SK-N-SH (cell line): ENCODE measurements at regions not wholly inside any gene's neighbourhood (a gene's known extent, or its start where the extent isn't known, plus 50 kb on each side); places are given as distances from the start of the nearest gene placed in this dataset.

Source experiments
- CTCF ChIA-PET: fragments of 300-600, 350-600 bp; formaldehyde crosslinking; extraction: SDS; loops from one replicate; lab custom pipeline; 2021; lab: Yijun Ruan, JAX
- POLR2A ChIA-PET: fragments of 350-600 bp; sonication (Branson Sonifier 250); formaldehyde crosslinking; extraction: SDS; loops from one replicate; lab custom pipeline; 2020; ENCODE audit warnings: antibody characterized with exemption, inconsistent platforms; lab: Yijun Ruan, JAX
- DNase-seq: peaks from one replicate; pipeline ENCODE4 v3.0.0; 2012
- H2AFZ ChIP-seq: fragments of 200-600 bp; sonication (generic); 2 replicates; pipeline ENCODE4 v1.8.1; 2016; ENCODE audit warnings: antibody characterized with exemption, mild to moderate bottlenecking, low read depth
- H3F3A ChIP-seq: fragments of 200-600 bp; sonication (generic); replicated peaks from 2 replicates; pipeline ENCODE3; 2016; ENCODE audit warnings: antibody characterized with exemption, mild to moderate bottlenecking; ENCODE audit not compliant: insufficient read depth
- H3K27ac ChIP-seq, 2 experiments: fragments of 200-500 bp in 1 of 2; fragments of 200-600 bp in 1 of 2; sonication (Bioruptor generic) in 1 of 2; sonication (generic), shearing (Covaris generic) in 1 of 2; 2 replicates each; pipeline versions ENCODE4 v1.5.1 to v1.6.1; 2014 to 2016; ENCODE audit warnings: low read depth in 2 of 2, inconsistent platforms in 1 of 2, low read length in 1 of 2, mild to moderate bottlenecking in 1 of 2, mixed read lengths in 1 of 2
- H3K27me3 ChIP-seq: fragments of 200-600 bp; sonication (generic), shearing (Covaris generic); 2 replicates; pipeline ENCODE4 v1.6.1; 2016; ENCODE audit warnings: mixed run types; ENCODE audit not compliant: insufficient read depth
- H3K36me3 ChIP-seq, 2 experiments: fragments of 200-500 bp in 1 of 2; fragments of 200-600 bp in 1 of 2; sonication (Bioruptor generic) in 1 of 2; sonication (generic) in 1 of 2; replicated peaks in 1 of 2; 2 replicates each; pipeline versions ENCODE3 to v1.5.1; 2014 to 2016; ENCODE audit warnings: low read length in 1 of 2, mild to moderate bottlenecking in 1 of 2; ENCODE audit not compliant: insufficient read depth in 2 of 2, control insufficient read depth in 1 of 2
- H3K4me1 ChIP-seq, 2 experiments: fragments of 200-500 bp in 1 of 2; fragments of 200-600 bp in 1 of 2; sonication (Bioruptor generic) in 1 of 2; sonication (generic), shearing (Covaris generic) in 1 of 2; 2 replicates each; pipeline versions ENCODE4 v1.5.1 to v1.6.1; 2014 to 2016; ENCODE audit warnings: low read depth in 1 of 2, low read length in 1 of 2, mixed run types in 1 of 2; ENCODE audit not compliant: insufficient read depth in 2 of 2, control insufficient read depth in 1 of 2
- H3K4me2 ChIP-seq: fragments of 200-600 bp; sonication (generic), shearing (Covaris generic); 2 replicates; pipeline ENCODE4 v1.6.1; 2017; ENCODE audit warnings: mixed run types
- H3K4me3 ChIP-seq, 2 experiments: fragments of 200-500 bp in 1 of 2; fragments of 200-600 bp in 1 of 2; sonication (Bioruptor generic) in 1 of 2; sonication (generic), shearing (Covaris generic) in 1 of 2; 2 replicates each; pipeline versions ENCODE4 v1.5.1 to v1.8.1; 2014 to 2016; ENCODE audit warnings: low read depth in 2 of 2, inconsistent platforms in 1 of 2, low read length in 1 of 2, mild to moderate bottlenecking in 1 of 2, mixed read lengths in 1 of 2, moderate library complexity in 1 of 2
- H3K79me2 ChIP-seq: fragments of 200-600 bp; sonication (generic); 2 replicates; pipeline ENCODE4 v1.8.1; 2017; ENCODE audit warnings: mild to moderate bottlenecking; ENCODE audit not compliant: insufficient read depth
- H3K9ac ChIP-seq: fragments of 200-600 bp; sonication (generic); 2 replicates; pipeline ENCODE4 v1.6.1; 2017; ENCODE audit warnings: mixed run types
- H3K9me2 ChIP-seq: fragments of 200-600 bp; sonication (generic); 2 replicates; pipeline ENCODE4 v1.6.1; 2017; ENCODE audit warnings: mixed run types
- H3K9me3 ChIP-seq: fragments of 200-600 bp; sonication (generic); 2 replicates; pipeline ENCODE4 v1.6.1; 2017; ENCODE audit warnings: mixed run types, mild to moderate bottlenecking, moderate library complexity
- H4K20me1 ChIP-seq: fragments of 200-600 bp; sonication (generic); 2 replicates; pipeline ENCODE4 v1.6.1; 2017; ENCODE audit warnings: mild to moderate bottlenecking, mixed run types; ENCODE audit not compliant: insufficient read depth
- EP300 ChIP-seq, 2 experiments: IDR thresholded peaks; 2 replicates each; pipeline versions ENCODE4 v1.4.0 to v1.6.1; 2012; ENCODE audit warnings: borderline replicate concordance in 1 of 2, low read depth in 1 of 2, low read length in 1 of 2
- FOXM1 ChIP-seq: IDR thresholded peaks from 2 replicates; pipeline ENCODE4 v1.4.0; 2012; ENCODE audit warnings: low read depth, mild to moderate bottlenecking
- JUND ChIP-seq: IDR thresholded peaks from 2 replicates; pipeline ENCODE4 v1.4.0; 2012
- NFIC ChIP-seq: IDR thresholded peaks from 2 replicates; pipeline ENCODE4 v1.4.0; 2012; ENCODE audit warnings: borderline replicate concordance
- NRF1 ChIP-seq: IDR thresholded peaks from 2 replicates; pipeline ENCODE4 v1.6.1; 2012; ENCODE audit warnings: low read depth, mild to moderate bottlenecking, low read length
- POLR2AphosphoS5 ChIP-seq: IDR thresholded peaks from 2 replicates; pipeline ENCODE4 v1.6.1; 2012; ENCODE audit warnings: low read depth, low read length
- RAD21 ChIP-seq: IDR thresholded peaks from 2 replicates; pipeline ENCODE4 v1.6.1; 2012; ENCODE audit warnings: mild to moderate bottlenecking, low read length
- REST ChIP-seq: IDR thresholded peaks from 2 replicates; pipeline ENCODE4 v1.6.1; 2012; ENCODE audit warnings: mild to moderate bottlenecking, low read depth, low read length, moderate library complexity
- RXRA ChIP-seq: IDR thresholded peaks from 2 replicates; pipeline ENCODE4 v1.4.0; 2012; ENCODE audit warnings: low read depth, mild to moderate bottlenecking, borderline replicate concordance
- TCF12 ChIP-seq: IDR thresholded peaks from 2 replicates; pipeline ENCODE4 v1.4.0; 2012
- YY1 ChIP-seq: IDR thresholded peaks from 2 replicates; pipeline ENCODE4 v1.4.0; 2012; ENCODE audit warnings: low read depth, mild to moderate bottlenecking
- ZBTB33 ChIP-seq: IDR thresholded peaks from 2 replicates; pipeline ENCODE4 v1.4.0; 2012; ENCODE audit warnings: low read depth, borderline replicate concordance
- WGBS: methylation state at CpG from one replicate; pipeline ENCODE4 v1.1.6; 2017; ENCODE audit warnings: low lambda C conversion rate; 5-methylcytosine and 5-hydroxymethylcytosine counted together
- TF ChIP-seq, protein P1 (sequence below): IDR thresholded peaks from 2 replicates; pipeline ENCODE4; 2012

GRCh38 chr1:5009376-5010065 is 355.1 kb downstream of the AJAP1 start:
- Histone ChIP-seq H3K4me2 (no peak overlapping the region), H2AFZ (no peak overlapping the region), H3K27ac (no peak overlapping the region)
- 8% methylated on average over 5 of the region's 7 CpGs for WGBS
- TF ChIP-seq RAD21, result no peak
- TF ChIP-seq JUND, result no peak
- TF ChIP-seq, protein P1, sequence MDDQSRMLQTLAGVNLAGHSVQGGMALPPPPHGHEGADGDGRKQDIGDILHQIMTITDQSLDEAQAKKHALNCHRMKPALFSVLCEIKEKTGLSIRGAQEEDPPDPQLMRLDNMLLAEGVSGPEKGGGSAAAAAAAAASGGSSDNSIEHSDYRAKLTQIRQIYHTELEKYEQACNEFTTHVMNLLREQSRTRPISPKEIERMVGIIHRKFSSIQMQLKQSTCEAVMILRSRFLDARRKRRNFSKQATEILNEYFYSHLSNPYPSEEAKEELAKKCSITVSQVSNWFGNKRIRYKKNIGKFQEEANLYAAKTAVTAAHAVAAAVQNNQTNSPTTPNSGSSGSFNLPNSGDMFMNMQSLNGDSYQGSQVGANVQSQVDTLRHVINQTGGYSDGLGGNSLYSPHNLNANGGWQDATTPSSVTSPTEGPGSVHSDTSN, result no peak
- no peak for TF ChIP-seq RXRA
- no peak for TF ChIP-seq ZBTB33
- no peak for TF ChIP-seq NRF1
- TF ChIP-seq YY1, result no peak
- TF ChIP-seq REST, result no peak
- no peak for TF ChIP-seq NFIC
- no peak for TF ChIP-seq TCF12
- TF ChIP-seq POLR2AphosphoS5, result no peak
- no peak for TF ChIP-seq EP300 (IDR thresholded peaks at IDR 0.05; ENCODE audit: borderline replicate concordance in 1 of 2, low read depth in 1 of 2, low read length in 1 of 2)
- TF ChIP-seq FOXM1, result no peak
- TF ChIP-seq, all 33 proteins: peak for 0
- ChIA-PET POLR2A (no interaction called here), CTCF (interaction anchor here (0.5 to 1.2 kb wide), 2 partner anchors 9 to 20 kb away, joined by 3 read pairs; no protein-coding TSS in a partner anchor)
- Histone ChIP-seq H3K36me3 (no peaks in the 10 kb centered on the region), H3K9me2 (no peaks in the 10 kb centered on the region), H3K4me1 (peaks cover 0 to 3% of the 10 kb centered on the region in 2 experiments; a peak in 1 of 4 replicates), H3K9me3 (no peaks in the 10 kb centered on the region), H3K79me2 (no peaks in the 10 kb centered on the region), H3K9ac (no peak overlapping the region), H3F3A (no peaks in the 10 kb centered on the region), H3K27me3 (no peaks in the 10 kb centered on the region), H4K20me1 (no peaks in the 10 kb centered on the region), H3K4me3 (no peak overlapping the region)
- no peak for DNase-seq
